Sigmoid colon (tissue), 6 donors: ENCODE measurements at regions not wholly inside any gene's neighbourhood (a gene's known extent, or its start where the extent isn't known, plus 50 kb on each side); places are given as distances from the start of the nearest gene placed in this dataset.

Experiments
- DNase-seq: peaks from one replicate; pipeline ENCODE4 v3.0.0-alpha.2; 2019
- H3K27ac ChIP-seq, 4 donors: fragments of 200-600 bp; sonication (generic); one replicate each; pipeline ENCODE4 v1.5.1; 2016 to 2019; ENCODE audit warnings: mild to moderate bottlenecking in 1 of 4
- H3K27me3 ChIP-seq, 3 donors: fragments of 200-600 bp; sonication (generic); one replicate each; pipeline ENCODE4 v1.5.1; 2019; ENCODE audit warnings: mild to moderate bottlenecking in 1 of 3
- H3K36me3 ChIP-seq, 4 donors: fragments of 200-600 bp; sonication (generic); one replicate each; pipeline ENCODE4 v1.5.1; 2016 to 2019
- H3K4me1 ChIP-seq, 4 donors: fragments of 200-600 bp; sonication (generic); one replicate each; pipeline ENCODE4 v1.5.1; 2017 to 2019
- H3K4me3 ChIP-seq, 4 donors: fragments of 200-600 bp; sonication (generic); one replicate each; pipeline ENCODE4 v1.5.1; 2017 to 2019; ENCODE audit warnings: mild to moderate bottlenecking in 2 of 4, moderate library complexity in 1 of 4
- H3K9me3 ChIP-seq, 4 donors: fragments of 200-600 bp in 3 of 4; sonication (generic) in 3 of 4; one replicate each; pipeline versions ENCODE4 v1.5.1 to v1.6.1; 2013 to 2019
- EP300 ChIP-seq, 4 donors: sonication (generic); formaldehyde crosslinking; IDR thresholded peaks; one replicate each; pipeline ENCODE4 v1.6.1; 2017; ENCODE audit warnings: antibody characterized with exemption in 4 of 4
- POLR2A ChIP-seq, 2 donors: fragments of 450-650 bp; IDR thresholded peaks; one replicate each; pipeline ENCODE4 v1.6.1; 2016; ENCODE audit warnings: antibody characterized with exemption in 2 of 2, mild to moderate bottlenecking in 2 of 2, moderate library complexity in 2 of 2
- POLR2AphosphoS5 ChIP-seq, 4 donors: sonication (generic); formaldehyde crosslinking; IDR thresholded peaks; one replicate each; pipeline ENCODE4 v1.6.1; 2017; ENCODE audit warnings: antibody characterized with exemption in 4 of 4
- WGBS, 2 donors: extraction: QIAGEN DNeasy Blood & Tissue Kit; methylation state at CpG; one replicate each; pipeline ENCODE4 v1.1.7; 2013; 5-methylcytosine and 5-hydroxymethylcytosine counted together
- intact Hi-C: fragments of 100-400 bp; cut with DNase I; formaldehyde crosslinking; loops from one replicate; pipeline ENCODE4 v1.15.1; 2023
- TF ChIP-seq, protein P1 (sequence below), 4 experiments: fragments of 450-650 bp in 3 of 4; fragments of 200-600 bp in 1 of 4; IDR thresholded peaks; one replicate each; pipeline ENCODE4 v1.5.1; 2016 to 2019; ENCODE audit warnings: antibody characterized with exemption in 4 of 4, mild to moderate bottlenecking in 3 of 4, moderate library complexity in 2 of 4
- donor health status: healthy with polysubstance abuse.
- donor health status: healthy.

DNA sequence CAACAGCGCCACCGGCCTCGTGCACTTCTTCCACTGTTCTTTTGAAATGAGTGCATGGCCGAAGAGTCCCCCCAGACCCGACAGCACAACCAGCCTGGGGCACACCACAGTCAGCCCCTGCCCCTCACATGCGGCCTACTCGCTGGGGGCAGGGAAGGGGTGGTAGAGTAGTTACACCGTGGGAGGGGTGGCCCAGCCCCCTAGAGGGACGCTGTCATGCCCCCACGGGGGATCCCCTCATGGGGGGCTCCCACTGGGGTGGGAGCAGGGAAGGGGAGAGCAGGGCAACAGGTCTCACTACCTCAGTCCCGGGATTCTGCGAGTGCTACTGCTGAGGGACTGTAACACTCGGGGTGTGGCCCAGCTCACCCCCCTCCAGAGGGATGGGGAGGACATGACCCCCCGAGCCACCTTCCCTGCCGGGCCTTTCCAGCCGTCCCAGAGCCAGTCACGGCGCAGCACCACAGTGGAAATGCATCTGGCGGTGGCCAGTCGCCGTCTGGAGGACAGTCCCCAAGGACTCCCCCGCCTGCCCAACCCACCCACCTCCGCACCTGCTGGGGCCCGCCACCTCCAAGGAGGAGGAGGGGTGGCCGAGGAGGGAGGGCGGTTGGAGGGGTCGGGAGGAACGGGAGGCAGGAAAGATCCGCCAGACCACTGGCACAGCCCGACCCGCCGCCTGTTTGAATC lies 84.6 kb upstream of the ZNF254 start:
- Histone ChIP-seq H3K36me3 (no peaks in the 10 kb centered on the region), H3K9me3 (peaks cover 0 to 7% (median 1%) of the 10 kb centered on the region in 4 donors)

DNA sequence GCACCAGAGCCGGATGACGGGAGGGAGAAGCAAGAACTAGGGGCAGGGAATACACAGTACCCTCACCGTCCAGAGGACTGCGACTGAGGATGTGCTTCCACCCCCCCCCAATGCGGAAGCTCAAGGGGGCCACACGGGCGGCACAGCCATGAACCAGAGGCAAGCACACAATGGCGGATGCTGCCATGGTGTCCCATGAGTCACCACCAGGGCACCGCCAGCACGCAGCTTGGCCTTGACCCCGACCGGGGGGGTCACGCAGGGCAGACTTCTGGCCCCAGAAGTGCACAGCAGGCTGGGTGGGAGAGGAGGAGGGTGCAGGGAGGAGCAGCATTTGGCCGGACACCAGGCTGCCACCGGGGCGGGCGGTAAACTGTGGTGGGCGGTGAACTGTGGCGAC lies 83.5 kb upstream of the ZNF254 start:
- DNase-seq = no peak
- H3K27me3 ChIP-seq = no peaks in the 10 kb centered on the region
- WGBS, 2 donors = 96% methylated on average over 19 of the region's 19 CpGs
- H3K27ac ChIP-seq = no peak overlapping the region
- no peak overlapping the region for H3K4me3 ChIP-seq
- intact Hi-C loops = no loop called here
- TF ChIP-seq POLR2AphosphoS5 (IDR thresholded peaks at IDR 0.05) (no peak), POLR2A (IDR thresholded peaks at IDR 0.05) (no peak), EP300 (IDR thresholded peaks at IDR 0.05) (no peak)
- TF ChIP-seq, protein P1, sequence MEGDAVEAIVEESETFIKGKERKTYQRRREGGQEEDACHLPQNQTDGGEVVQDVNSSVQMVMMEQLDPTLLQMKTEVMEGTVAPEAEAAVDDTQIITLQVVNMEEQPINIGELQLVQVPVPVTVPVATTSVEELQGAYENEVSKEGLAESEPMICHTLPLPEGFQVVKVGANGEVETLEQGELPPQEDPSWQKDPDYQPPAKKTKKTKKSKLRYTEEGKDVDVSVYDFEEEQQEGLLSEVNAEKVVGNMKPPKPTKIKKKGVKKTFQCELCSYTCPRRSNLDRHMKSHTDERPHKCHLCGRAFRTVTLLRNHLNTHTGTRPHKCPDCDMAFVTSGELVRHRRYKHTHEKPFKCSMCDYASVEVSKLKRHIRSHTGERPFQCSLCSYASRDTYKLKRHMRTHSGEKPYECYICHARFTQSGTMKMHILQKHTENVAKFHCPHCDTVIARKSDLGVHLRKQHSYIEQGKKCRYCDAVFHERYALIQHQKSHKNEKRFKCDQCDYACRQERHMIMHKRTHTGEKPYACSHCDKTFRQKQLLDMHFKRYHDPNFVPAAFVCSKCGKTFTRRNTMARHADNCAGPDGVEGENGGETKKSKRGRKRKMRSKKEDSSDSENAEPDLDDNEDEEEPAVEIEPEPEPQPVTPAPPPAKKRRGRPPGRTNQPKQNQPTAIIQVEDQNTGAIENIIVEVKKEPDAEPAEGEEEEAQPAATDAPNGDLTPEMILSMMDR (IDR thresholded peaks at IDR 0.05) = no peak
- H3K9me3 ChIP-seq = peaks cover 0 to 7% (median 1%) of the 10 kb centered on the region in 4 donors
- H3K36me3 ChIP-seq = no peaks in the 10 kb centered on the region
- H3K4me1 ChIP-seq = no peaks in the 10 kb centered on the region

More for the DNA sequence above, 84.6 kb upstream of the ZNF254 start:
- Histone ChIP-seq H3K4me3 (no peak overlapping the region), H3K4me1 (no peaks in the 10 kb centered on the region), H3K27me3 (no peaks in the 10 kb centered on the region), H3K27ac (no peak overlapping the region)
- TF ChIP-seq POLR2A (IDR thresholded peaks at IDR 0.05) (no peak), POLR2AphosphoS5 (IDR thresholded peaks at IDR 0.05) (no peak), EP300 (IDR thresholded peaks at IDR 0.05) (no peak)
- TF ChIP-seq, protein P1 (IDR thresholded peaks at IDR 0.05) = no peak
- intact Hi-C loops = no loop called here
- WGBS, 2 donors = 94% methylated on average over 32 of the region's 32 CpGs
- DNase-seq = no peak

DNA sequence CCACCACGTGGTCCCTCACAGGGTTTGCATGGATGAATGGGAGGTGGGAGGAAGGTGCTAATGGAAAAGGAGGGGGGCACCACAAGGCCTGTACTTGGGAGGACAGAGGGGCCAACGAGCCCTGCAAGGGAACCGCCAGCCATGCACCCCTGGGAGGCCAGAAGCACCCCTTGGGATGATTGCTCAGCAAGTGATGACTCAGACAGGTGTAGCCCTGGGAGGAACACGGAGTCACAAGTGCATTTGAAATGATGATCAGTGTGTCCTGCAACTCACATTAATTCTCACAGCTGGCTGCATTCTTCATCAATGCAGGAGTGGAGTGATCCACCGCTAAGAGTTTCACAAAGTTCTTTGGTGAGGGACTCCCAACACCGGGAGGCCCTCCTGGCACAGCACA lies 82.8 kb upstream of the ZNF254 start:
- TF ChIP-seq POLR2AphosphoS5 (IDR thresholded peaks at IDR 0.05) = no peak
- no peak for TF ChIP-seq POLR2A (IDR thresholded peaks at IDR 0.05)
- TF ChIP-seq, protein P1 (IDR thresholded peaks at IDR 0.05) = no peak
- TF ChIP-seq EP300 (IDR thresholded peaks at IDR 0.05) = no peak
- H3K4me3 ChIP-seq = no peak overlapping the region
- no peaks in the 10 kb centered on the region for H3K4me1 ChIP-seq
- H3K27ac ChIP-seq = no peak overlapping the region
- intact Hi-C loops = no loop called here
- no peak for DNase-seq
- 73 to 77% methylated on average over 6 of the region's 6 CpGs for WGBS, 2 donors
- H3K9me3 ChIP-seq = peaks cover 0 to 7% (median 1%) of the 10 kb centered on the region in 4 donors
- H3K27me3 ChIP-seq = no peaks in the 10 kb centered on the region
- H3K36me3 ChIP-seq = no peaks in the 10 kb centered on the region

DNA sequence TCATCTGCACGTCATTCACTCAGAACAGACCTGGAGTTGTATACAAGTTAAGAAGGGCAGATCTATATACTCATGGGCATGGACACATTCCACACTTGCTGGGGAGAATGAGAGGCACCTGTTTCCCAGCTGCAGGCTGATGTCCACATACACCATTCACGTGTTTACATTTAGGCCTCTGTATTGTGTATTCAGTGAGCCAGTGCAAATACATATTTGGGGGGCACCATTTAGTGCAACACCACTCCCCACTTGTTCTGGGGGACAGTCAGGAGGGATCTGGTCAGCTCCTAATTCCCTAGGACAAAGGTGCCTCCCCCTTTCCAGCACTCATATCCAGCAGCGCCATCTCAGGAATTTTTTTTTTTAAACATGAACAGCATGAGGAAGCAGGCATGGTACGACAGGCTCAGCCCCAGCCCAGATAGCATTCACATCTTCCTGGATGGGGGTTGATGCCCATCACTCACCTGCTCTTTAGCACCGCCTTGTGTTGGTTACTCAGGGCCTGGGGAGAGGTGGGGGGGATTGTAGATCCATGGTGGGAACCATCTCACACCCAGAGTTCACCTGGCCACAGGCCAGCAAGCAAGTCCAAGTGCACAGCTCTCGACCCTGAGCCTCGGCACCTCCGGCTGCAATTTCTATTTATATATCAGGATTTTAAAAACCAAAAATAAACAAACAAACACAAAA lies 56.9 kb upstream of the ZNF254 start:
- 71 to 81% methylated on average over 8 of the region's 8 CpGs for WGBS, 2 donors
- H3K4me3 ChIP-seq = no peak overlapping the region
- no peaks in the 10 kb centered on the region for H3K27me3 ChIP-seq
- H3K4me1 ChIP-seq = peaks cover 0 to 8% (median 7%) of the 10 kb centered on the region in 4 donors
- TF ChIP-seq POLR2A (IDR thresholded peaks at IDR 0.05) = no peak
- TF ChIP-seq EP300 (IDR thresholded peaks at IDR 0.05) = no peak
- TF ChIP-seq, protein P1 (IDR thresholded peaks at IDR 0.05) = no peak
- no peak for TF ChIP-seq POLR2AphosphoS5 (IDR thresholded peaks at IDR 0.05)
- DNase-seq = no peak
- H3K27ac ChIP-seq = no peak overlapping the region
- intact Hi-C loops = loop anchor here (5.0 to 10.0 kb wide), 5 partner anchors 118 to 755 kb away; partner anchors contain the start of genes ZNF675, ZNF681, ZNF726 and ZNF91
- no peaks in the 10 kb centered on the region for H3K9me3 ChIP-seq
- H3K36me3 ChIP-seq = no peaks in the 10 kb centered on the region
